ENCODE measurements at regions not wholly inside any gene's neighbourhood (a gene's known extent, or its start where the extent isn't known, plus 50 kb on each side); places are given as distances from the start of the nearest gene placed in this dataset.
A peak's percentile ranks its signal among the peaks of the same experiment; 100 is the strongest.

DNA sequence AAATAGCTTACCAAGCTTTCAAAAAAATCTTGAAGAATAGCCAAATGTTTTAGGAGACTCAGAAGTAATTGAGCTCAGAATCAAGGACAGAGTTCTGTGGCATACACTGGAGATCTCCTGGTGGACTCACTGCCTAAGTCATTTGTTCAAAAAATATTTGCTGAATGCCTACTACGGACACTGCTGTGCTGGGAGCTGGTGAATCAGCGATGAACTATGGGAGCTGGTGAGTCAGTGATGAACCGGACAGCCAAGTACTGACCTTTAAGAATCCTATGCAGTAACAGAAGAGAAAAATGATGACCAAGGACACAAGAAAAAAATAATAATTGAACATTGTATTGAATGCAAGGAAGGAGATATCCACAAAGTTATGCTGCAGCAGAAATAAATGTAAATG is 717.9 kb upstream of the CXADR start:
- no peak for DNase-seq

DNA sequence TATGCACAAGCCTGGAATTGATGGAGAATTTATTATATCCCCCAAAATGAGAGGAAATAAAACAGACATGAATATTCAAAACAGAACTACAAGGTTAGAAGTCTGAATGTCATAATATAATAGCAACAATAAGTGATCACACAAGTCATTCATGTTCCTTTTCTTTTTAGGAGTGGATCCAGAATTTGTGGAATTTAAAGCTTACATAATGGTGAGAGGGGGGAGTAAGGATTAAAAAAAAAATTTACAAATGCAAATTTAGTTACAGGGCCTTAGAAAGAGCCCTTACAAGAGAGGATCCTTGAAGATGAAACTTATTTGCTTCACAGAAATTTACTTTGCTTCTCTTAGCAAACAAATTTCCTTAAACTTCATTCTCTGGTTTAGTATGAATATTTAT is 716.1 kb upstream of the CXADR start:
- no peak for DNase-seq

DNA sequence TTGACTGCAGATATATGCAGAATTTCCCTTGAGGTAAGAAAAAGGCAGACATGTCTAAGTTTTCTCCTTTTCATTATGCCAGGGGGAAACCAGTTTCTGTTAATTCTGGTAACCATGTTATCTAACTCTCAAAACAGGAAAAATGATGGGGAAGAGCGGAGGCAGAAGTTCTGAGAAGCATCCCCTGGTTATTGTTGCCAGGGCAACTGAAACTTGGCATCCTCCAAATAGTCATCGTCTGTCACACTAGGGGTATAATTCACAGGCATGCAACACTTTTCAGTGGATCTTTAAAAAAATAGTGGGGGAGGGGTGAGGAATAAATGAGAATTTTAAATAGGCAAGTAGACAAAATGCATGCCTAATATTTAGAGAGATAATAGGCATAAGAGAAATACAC is 715.3 kb upstream of the CXADR start:
- no peak for DNase-seq

DNA sequence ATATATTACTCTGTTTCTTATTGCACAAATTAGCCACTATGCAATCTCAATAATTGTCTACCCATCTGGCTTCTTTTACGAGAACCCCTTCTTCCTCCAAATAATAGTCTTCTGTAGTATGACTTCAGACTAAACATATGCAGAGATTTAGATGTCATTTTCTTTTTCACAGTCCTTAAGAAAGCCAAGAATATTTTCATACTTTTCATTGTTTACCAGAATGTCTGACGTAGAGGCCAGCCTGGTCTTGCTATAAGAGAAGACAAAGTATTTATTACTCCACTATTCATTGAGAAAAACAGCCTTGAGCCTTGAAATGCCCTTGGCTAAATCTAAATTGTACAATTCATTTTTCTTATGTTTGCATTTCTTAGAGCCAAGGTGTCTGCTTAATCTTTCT is 714.9 kb upstream of the CXADR start:
- DNase-seq: no peak

DNA sequence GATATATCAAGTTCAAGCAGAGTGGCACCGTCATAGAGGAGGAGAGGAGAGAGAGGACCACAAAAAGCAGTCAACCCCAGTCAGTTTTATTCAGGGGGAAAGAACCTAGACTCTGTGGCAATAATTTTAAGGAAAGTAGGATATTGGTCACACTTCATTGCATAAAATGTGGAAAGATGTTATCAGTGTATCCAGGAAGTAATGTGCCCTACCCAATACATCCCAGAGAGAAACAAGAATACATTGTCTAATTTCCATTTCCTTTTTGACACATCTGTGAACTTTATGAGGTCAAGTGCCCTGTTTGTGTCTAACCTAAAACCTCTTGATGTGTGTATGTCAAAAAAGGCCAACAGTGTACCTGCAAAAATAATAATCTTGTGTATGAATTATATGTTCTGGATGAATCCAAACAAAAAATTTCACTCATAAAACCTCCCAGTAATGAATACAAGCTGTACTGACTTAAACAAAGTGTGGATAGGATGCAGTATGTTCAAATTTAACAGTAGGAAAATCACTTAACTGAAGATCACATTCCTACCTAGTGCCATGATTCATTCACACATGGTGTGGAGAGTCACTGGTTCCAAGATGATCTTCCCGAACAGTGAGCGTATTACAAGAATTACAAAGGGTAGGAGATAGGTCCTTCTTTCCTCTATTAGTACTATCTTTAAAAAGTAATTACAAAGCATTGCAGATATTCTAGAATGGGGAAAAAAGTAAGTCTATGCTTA is 712.1 kb upstream of the CXADR start:
- DNase-seq: no peak

DNA sequence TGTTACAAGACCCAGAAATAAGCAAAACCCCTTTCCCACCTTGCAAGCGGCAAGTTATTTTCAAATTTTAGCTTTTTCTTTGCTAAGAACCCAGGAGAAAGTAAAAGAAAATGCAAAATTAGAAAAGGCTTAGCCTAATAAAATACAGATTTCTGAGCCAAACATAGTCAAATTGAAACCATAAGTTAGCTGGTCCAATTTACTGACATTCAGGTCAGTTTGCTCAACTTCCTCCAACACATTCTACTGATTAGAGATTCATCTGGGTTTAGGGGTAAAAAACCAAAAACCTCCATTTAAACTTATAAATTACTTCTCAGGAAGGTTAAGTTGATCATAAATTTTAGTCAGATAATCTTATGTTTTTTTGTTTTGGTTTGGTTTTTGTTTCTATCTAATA is 701.8 kb upstream of the CXADR start:
- DNase-seq: no peak

DNA sequence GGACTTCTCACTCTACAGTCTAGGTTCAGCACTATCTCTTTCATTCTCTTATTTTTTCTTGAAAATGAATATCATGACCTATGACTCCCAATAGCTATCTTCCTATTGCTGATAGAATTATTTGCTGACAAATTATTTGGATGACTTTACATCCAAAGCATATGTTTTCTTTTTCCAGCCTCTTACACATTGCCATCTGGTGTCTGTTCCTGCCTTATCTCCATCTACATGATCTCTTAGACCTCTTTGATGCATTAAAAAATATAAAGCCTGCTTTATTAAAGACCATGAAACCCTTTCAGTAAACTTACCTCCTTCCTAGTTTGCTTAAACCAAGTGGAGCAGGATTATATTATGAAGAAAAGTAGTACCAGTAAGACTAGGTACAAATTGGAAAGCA is 700.9 kb upstream of the CXADR start:
- no peak for DNase-seq

DNA sequence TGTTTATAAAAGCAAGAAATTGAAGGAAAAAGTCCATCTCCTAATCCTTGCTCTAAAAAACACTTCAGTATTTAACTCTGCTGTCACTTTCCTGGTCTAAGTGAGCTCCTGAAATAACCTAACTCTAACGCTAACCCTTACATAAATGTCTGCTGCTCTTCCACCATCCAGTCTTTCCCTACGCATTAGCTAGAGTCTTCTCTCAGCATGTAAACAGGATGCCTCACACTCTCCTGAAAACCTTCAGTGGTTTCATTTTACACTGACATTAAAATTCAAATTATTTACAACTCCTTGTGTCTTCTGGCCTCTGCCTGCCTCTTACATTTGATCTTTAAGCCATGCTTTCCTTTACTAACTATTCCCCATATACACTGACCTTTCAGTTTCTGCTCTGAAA is 697.6 kb upstream of the CXADR start:
- DNase-seq: no peak

DNA sequence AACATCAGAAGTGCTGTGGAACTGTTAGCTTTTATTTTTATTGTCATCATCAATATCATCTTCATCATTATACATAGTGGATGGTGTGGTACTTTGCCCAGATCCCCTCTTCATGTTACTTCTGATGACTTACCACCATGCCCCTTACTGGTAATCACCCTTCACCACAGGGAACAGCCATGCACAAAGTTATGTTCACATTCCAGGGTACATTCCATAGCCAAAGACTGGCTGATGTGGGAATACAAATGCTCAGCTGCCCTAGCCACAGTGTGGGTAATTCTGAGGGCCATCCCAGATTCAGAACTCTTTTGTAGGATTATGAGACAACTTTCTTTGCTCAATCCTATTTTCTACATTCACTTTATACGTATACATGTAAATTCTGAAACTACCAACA is 691.3 kb upstream of the CXADR start:
- no peak for DNase-seq

DNA sequence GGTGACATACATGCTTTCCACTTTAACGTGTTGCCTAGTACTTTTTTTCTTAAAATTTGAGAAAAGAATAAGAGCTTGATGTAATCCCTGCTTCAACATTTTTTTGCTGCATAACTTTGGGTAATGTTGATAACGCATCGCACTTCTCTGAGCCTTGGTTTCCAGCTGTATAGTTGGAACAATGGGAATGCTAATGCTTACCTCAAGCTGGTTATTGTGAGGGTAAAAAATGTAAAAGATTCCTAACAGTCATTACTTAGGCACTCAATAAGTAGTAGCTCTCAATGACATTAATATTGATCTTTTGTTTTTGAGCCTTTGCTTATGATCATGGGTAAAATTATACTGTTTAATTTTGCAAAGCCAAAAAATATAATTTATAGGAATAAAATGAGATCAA is 683.3 kb upstream of the CXADR start:
- DNase-seq: no peak

DNA sequence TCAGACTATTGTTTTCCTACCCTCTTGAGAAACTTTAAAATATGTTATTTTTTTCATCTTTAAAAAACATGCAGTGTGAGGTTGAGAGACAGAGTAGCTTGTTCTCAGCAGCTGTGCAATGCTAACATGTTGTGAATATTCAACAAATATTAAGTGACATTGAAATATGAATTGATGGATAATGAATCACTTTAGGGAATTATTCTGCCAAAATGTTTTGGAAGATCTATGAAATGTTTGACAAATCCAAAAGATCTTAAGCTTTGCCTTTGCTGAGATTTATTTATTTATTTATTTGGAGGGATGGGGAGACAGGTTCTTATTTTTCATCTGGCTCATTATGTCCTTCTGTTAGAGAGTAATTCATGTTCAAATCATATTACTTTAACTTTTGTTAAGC is 680.1 kb upstream of the CXADR start:
- no peak for DNase-seq

DNA sequence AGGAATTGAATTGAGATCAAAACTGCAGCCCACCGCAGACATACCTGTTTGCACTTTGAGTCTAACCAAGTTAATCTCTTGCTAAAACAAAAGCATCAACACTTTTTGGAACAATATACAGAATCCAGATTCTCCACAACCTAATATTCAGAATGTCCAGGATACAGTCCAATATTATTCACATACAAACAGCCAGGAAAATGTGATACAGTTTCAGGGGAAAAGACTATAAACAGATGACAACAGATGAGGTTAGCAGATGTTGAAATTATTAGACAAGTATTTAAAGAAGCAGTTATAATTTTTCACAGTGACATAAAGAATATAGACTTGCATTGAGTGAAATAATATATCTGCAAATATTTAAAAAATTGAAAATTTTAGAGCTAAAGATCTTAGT is 678.1 kb upstream of the CXADR start:
- no peak for DNase-seq

DNA sequence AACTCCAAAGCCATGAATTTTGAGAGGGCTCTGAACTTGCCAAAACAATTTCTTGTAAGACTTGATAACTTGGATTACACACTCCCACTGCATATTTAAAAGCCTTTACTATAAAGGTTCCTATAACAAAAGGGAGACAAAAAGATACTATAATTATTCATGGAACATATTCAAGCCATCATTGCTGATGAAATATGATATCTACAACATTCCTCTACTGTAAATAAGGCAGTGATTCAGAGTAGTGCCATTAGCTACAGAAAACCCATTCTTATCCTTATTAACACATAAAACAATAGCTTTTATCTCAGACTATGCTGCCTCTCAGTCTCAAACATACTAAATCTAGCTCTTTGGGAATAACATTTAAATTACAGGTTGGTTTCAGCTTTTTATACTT is 675.5 kb upstream of the CXADR start:
- DNase-seq: no peak

DNA sequence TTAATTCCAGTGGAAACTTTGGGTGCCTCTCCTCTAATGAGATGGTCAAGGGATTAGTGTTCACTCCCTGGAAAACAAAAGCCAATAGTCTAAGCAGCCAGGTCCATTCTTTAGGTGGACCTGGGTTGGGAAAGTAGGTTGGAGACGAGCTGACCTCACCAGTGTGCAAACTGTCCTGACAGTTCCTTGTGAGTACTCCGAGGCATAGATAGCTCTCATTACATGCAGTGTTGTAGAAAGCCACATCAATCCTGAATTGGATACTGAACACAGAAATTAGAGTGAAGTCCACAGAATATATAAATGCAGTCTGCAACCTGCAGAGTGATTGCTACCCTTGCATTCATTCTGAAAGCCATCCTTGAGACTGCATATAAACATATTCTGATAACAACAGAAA is 675.1 kb upstream of the CXADR start:
- no peak for DNase-seq

DNA sequence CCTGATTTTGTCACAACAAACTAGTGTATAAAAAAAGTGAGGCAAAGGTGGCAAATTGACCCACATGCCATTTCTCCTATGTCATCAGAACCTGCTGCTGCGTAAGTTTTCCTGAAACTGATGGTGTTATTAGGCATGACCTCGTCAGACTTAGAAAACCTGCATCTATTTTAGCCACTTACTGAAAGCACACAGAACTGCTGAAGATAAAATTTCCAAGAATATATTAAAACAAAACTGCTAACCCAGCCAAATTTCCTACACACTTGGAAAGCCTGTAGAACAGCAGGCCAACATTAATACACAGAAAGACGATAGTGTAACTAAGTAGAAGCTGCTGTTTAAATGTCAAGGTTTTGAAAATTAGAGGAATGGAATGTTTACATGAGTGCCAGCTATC is 674.5 kb upstream of the CXADR start:
- DNase-seq: no peak

DNA sequence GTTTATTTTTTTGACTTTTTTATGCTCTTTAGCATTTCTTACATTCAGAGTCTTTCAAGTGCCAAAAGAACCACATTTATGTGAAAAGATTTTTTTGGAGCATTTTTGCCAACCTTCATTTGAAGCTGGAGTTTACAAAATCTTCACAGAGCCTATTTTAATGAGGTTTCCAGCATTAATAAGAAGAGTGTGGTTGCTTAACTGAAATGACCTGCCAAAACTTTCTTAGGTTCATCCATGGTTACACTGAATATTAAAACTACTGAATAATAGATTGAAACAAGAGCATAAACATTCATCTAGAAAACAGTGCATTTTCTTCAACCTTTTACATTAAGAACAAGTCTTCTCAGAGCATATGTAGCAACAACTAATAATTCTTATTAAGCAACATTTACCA is 672.3 kb upstream of the CXADR start:
- no peak for DNase-seq

DNA sequence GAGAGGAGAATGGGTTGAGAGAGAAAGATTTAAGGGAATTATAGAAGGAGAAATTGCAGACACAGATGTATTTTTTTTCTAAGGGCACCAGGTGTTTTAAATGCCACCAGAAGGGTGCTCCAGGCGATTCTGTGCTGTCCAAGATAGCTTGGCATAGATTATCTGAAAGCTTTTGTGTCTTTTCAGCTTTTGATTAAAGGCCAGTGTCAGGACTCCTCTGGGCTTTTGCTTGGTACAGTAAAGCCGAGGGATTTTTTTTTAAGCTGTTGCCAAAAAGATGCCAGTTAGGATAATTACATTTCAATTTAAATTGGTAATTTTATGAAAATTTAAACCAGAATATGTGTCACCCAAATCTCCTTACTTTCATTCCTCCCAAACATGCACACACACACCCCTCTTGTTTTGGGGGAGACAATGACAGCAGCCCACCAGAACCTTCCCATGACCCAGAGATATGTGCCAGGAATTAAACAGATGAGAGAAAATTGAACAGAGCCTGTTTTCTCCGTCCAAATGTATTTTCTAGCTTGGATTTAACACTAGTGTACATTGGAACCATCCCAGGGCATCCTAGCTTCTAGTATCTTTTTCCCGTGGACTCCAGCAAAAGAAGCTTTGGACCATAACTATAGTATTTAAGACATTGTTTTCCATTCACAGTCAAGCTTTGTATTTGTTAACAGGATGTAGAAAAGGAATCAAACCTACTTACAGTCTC is 670.7 kb upstream of the CXADR start:
- DNase-seq: no peak

DNA sequence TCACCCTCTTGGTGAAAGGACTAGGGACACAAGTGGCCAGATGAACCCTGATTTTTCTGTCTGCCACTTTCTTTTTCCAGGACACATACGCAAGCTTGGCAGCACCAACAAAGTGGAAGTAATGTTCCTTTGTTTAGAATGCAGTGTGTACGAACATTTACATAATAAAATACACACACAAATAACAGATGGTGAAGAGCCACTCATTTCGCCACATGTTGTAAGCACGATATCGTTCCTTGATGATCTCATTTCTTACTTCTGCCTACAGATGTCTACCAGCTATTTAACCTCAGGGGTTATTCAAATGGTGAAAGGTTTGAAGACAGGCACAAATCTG is 670.2 kb upstream of the CXADR start:
- DNase-seq: peak; percentile 37

DNA sequence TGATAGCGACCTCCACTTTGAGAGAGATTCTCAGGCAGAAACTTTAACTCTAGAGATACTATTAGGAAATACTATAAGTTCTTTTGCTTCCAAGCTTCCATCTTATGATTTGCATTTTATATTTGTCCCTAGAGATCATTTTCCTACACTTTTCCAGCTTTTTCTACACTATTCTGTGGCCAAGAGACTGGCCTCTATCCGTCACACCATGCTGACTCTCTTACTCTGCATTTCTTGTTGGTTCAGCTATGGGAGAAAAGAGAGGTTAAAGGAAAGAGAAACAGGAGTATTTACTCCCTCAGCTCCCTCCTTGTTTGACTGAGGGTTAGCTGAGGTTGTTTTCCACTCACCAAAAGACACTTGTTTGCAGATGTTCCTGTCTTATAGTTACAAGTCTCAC is 665.6 kb upstream of the CXADR start:
- no peak for DNase-seq

DNA sequence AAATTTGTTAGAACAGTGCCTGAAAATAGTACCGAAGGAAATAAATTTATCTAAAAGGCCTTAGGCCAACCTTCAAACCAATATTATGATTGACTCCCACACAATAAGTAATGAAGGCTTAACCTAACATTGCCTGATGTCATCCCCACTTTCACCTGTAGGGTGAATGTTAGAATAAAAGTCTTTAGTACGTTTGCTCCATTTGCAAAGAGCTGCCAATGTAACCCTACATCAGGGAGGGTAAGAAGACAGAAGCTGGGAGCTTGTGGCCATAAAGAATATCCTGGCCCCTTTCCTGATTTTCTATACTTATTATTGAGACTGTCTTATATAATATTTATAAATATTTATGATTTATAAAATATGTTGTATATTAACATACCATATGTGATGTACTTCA is 661.8 kb upstream of the CXADR start:
- DNase-seq: no peak

DNA sequence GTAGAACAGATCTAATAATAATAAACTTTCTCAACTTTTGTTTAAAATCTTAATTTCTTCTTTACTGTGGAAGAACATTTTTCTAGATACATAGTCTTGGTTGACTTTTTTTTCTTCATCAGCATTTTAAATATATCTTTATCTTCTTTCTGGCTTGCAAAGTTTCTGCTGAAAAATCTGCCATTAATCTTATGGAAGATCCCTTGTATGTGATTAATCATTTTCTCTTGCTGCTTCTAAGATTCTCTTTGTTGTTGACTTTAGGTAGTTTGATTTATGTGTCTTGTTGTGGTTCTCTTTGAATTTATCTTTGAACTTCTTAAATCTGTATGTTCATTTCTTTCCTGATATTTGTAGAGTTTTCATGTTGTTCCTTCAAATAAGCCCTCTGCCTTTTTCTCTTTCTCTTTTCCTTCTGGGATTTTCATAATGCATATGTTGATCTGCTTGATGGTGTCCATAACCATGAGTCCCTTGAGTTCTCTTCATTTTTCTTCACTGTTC is 657.6 kb upstream of the CXADR start:
- no peak for DNase-seq

DNA sequence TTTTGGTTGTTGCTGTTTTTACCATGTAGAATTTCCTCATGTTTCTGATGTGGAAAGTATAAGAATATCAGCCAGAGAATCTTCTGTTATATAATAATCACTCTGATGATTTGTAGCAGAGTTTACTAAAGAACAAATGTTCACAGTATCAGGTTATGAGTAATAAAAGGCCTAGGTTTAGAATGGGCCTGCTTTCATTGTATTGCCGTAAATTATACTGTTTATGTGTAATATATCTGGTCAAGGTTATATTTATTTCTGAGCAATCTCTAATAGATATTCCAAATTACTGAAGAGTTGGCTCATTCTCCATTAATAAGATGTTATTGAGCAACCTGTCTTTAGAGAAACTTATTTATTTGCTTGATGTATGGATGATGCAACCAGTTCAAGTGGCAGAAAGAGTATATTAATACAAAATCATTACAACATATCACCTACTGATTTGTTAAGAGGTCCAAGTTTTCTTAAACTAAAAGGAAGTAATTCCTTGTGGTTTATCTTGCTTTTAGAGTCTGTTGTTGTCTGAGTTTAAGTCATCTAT is 649.4 kb upstream of the CXADR start:
- DNase-seq: no peak

DNA sequence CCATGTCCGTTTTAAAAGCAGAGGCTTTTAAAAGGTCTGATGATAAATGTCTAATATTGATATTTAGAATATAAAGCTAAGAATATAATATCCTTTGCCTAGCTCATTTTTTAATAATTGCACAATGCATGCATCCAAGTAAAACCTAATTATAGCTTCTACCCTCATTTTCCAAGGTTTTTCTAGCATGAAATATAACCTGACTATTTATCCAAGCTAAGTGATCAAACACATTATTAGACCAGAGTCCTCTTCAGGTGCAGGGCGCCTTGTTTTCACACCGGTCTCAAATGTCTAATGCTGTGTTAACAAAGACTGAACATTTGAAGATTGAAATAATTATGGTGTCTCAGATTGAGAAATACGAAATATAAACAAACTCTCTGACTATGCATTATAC is 648.9 kb upstream of the CXADR start:
- no peak for DNase-seq

DNA sequence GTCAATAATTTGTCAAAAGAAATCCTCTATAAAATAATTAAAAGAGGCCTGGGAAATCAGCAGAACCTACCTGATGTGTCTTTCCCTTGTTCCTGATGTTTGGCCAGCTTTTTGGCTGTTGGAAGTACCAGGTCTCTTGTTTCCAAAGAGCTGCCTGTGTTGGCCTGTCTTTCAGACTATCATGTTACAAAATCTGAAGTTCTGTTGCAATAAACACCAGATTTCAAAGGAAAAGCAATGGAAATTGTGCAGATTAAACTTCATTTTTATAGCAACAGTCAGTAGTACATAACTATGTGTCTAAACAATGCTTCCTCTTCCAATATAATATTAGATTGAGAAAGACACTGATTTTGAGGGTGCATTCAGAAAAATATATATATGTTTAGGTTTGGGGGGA is 647.2 kb upstream of the CXADR start:
- no peak for DNase-seq

DNA sequence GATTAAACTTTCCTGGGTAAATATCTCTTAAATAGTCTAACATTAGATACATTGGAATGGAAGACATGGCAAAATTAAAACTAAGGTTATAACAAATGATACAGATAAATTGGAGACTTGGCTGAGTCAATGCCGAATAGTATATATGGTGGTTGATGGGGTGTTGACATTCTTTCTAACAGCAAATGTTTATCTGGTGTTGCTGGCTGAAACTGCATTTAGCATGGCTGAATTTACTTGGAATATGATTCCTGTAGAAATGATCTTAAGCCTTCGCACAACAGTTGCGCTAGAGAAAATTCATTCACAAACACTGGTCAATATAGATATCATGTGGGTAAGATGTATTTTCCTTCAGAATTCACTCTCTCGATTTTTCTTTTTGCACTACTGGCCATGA is 646.0 kb upstream of the CXADR start:
- DNase-seq: no peak

Data from NCI-H345 (cell line).